ENCODE measurements at regions not wholly inside any gene's neighbourhood (a gene's known extent, or its start where the extent isn't known, plus 50 kb on each side); places are given as distances from the start of the nearest gene placed in this dataset.

DNA sequence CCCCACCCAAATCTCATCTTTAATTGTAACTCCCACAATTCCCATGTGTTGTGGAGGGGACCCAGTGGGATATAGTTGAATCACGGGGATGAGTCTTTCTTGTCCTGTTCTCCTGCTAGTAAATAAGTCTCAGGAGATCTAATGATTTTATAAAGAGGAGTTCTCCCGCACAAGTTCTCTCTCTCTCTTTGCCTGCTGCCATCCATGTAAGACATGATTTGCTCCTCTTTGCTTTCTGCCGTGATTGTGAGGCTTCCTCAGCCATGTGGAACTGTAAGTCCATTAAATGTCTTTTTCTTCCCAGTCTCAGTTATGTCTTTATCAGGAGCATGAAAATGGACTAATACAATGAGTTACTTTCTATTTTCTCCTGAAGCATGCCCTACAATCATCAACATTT lies 1158.5 kb downstream of the CDH18 start:
- Histone ChIP-seq H3K4me1 (ENCODE audit: control insufficient read depth, insufficient read depth, low read length, unreplicated experiment) (no peaks in the 10 kb centered on the region), H3K36me3 (ENCODE audit: insufficient read depth, low read length) (no peaks in the 10 kb centered on the region), H3K27ac (ENCODE audit: low read depth, low read length) (no peak overlapping the region), H2AFZ (ENCODE audit: low read length, unreplicated experiment) (no peak overlapping the region), H3K79me2 (ENCODE audit: control insufficient read depth, insufficient read depth, low read length, unreplicated experiment) (no peaks in the 10 kb centered on the region), H3K4me3 (ENCODE audit: low read depth, low read length) (no peak overlapping the region), H3K27me3 (ENCODE audit: insufficient read depth, low read length) (peaks cover 3% of the 10 kb centered on the region; the same call in 1 of the 2 replicates)

DNA sequence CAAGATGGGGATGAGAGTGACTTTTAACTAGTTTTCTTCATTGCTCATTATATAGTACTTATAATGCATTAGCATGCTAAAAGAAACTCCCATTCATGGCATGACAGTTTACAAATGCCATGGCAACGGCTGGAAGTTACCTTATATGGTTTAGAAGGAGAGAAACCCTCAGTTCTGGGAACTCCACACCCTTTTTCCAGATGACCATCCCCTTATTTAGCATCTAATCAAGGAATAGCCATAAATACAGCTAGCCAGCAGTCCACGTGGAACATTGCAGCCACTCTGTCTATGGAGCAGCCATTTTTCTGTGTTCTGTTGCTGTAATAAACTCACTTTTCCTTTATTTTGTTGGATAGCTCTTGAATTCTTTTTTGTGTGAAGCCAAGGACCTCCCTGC lies 1137.8 kb downstream of the CDH18 start:
- no peak overlapping the region for H2AFZ ChIP-seq (ENCODE audit: low read length, unreplicated experiment)
- no peaks in the 10 kb centered on the region for H3K27me3 ChIP-seq (ENCODE audit: insufficient read depth, low read length)
- no peaks in the 10 kb centered on the region for H3K4me1 ChIP-seq (ENCODE audit: control insufficient read depth, insufficient read depth, low read length, unreplicated experiment)
- no peak overlapping the region for H3K4me3 ChIP-seq (ENCODE audit: low read depth, low read length)
- H3K36me3 ChIP-seq (ENCODE audit: insufficient read depth, low read length): no peaks in the 10 kb centered on the region
- no peaks in the 10 kb centered on the region for H3K79me2 ChIP-seq (ENCODE audit: control insufficient read depth, insufficient read depth, low read length, unreplicated experiment)
- no peak overlapping the region for H3K27ac ChIP-seq (ENCODE audit: low read depth, low read length)

DNA sequence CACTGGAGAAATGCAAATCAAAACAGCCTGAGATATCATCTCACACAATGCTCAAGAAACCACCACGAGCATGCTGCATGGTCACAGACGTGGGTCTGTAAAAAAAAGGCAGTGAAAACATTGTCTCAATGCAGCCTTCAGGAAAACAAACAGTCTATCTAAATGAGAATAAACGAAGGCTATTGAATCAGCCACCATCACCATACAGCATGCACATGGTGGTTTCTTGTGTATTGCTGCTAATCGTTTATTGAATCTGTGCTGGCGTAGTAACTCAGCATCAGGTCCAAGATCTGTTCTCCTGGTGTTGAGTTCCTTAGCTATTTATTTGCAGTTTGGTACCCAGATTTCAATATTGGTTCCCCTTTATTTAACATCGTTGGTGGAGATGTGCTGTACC lies 1115.0 kb downstream of the CDH18 start:
- H2AFZ ChIP-seq (ENCODE audit: low read length, unreplicated experiment): no peak overlapping the region
- H3K79me2 ChIP-seq (ENCODE audit: control insufficient read depth, insufficient read depth, low read length, unreplicated experiment): no peaks in the 10 kb centered on the region
- H3K4me1 ChIP-seq (ENCODE audit: control insufficient read depth, insufficient read depth, low read length, unreplicated experiment): no peaks in the 10 kb centered on the region

DNA sequence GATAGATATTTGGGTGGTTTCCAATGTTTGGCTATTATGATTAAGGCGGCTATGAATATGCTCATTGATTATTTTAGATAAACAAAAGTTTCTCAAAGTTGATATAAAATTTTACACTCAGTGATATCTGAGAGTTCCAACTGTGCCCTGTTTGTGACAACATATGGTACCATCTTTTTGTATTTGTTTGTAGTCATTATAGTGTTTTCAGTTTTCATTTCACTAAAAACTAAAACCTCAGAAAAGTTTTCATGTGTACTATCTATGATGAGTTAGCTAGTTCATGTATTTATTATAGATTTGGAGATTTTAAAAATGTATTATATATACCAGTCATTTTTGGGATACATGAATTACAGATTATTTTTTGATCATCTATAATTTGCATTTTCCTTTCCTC lies 1111.4 kb downstream of the CDH18 start:
- H2AFZ ChIP-seq (ENCODE audit: low read length, unreplicated experiment): no peak overlapping the region
- no peaks in the 10 kb centered on the region for H3K36me3 ChIP-seq (ENCODE audit: insufficient read depth, low read length)
- no peaks in the 10 kb centered on the region for H3K79me2 ChIP-seq (ENCODE audit: control insufficient read depth, insufficient read depth, low read length, unreplicated experiment)
- H3K4me3 ChIP-seq (ENCODE audit: low read depth, low read length): no peak overlapping the region
- no peaks in the 10 kb centered on the region for H3K4me1 ChIP-seq (ENCODE audit: control insufficient read depth, insufficient read depth, low read length, unreplicated experiment)
- H3K27me3 ChIP-seq (ENCODE audit: insufficient read depth, low read length): no peaks in the 10 kb centered on the region
- no peak overlapping the region for H3K27ac ChIP-seq (ENCODE audit: low read depth, low read length)

More for the DNA sequence above, 1115.0 kb downstream of the CDH18 start:
- no peak overlapping the region for H3K4me3 ChIP-seq (ENCODE audit: low read depth, low read length)
- H3K36me3 ChIP-seq (ENCODE audit: insufficient read depth, low read length): no peaks in the 10 kb centered on the region
- no peak overlapping the region for H3K27ac ChIP-seq (ENCODE audit: low read depth, low read length)
- no peaks in the 10 kb centered on the region for H3K27me3 ChIP-seq (ENCODE audit: insufficient read depth, low read length)

DNA sequence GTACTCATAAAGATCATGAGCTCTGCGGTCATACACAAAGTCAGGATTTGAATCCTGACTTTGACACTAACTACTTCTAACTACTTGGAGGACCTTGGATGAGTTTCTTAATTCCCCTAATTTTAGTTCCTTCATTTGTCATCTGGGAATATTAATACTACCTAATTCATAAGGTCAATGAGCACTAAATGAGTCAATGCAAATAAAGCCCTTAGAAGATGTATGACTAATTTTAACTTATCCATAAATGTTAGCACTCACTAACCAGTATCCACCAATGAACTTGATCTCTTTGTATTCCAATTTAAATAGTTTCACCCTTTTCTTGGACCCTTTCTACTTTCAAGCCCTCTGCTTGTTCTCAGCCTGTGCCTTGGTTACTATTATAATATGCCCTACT lies 1106.4 kb downstream of the CDH18 start:
- no peaks in the 10 kb centered on the region for H3K4me1 ChIP-seq (ENCODE audit: control insufficient read depth, insufficient read depth, low read length, unreplicated experiment)
- no peaks in the 10 kb centered on the region for H3K27me3 ChIP-seq (ENCODE audit: insufficient read depth, low read length)
- no peak overlapping the region for H2AFZ ChIP-seq (ENCODE audit: low read length, unreplicated experiment)
- no peaks in the 10 kb centered on the region for H3K79me2 ChIP-seq (ENCODE audit: control insufficient read depth, insufficient read depth, low read length, unreplicated experiment)
- H3K27ac ChIP-seq (ENCODE audit: low read depth, low read length): no peak overlapping the region
- no peaks in the 10 kb centered on the region for H3K36me3 ChIP-seq (ENCODE audit: insufficient read depth, low read length)
- no peak overlapping the region for H3K4me3 ChIP-seq (ENCODE audit: low read depth, low read length)

DNA sequence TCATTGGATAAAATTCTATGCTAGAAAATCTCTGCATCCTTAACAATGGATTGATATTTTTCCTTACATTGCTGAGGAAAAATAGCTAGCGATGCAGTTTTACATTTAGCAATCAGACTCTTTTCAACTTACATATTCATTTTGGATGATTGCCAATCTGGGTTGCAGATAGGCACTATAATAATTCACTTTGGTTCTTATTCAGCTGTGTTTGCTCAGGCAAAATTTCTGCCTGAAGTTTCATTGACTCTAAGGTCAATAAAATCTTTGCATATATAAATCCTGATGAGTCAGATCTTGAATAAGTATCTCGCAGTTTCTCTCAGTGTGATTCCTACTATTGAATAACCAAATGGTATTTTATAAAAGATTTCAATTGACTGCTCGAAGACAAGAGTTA lies 1105.8 kb downstream of the CDH18 start:
- Histone ChIP-seq H3K36me3 (ENCODE audit: insufficient read depth, low read length) (no peaks in the 10 kb centered on the region), H3K79me2 (ENCODE audit: control insufficient read depth, insufficient read depth, low read length, unreplicated experiment) (no peaks in the 10 kb centered on the region), H3K4me1 (ENCODE audit: control insufficient read depth, insufficient read depth, low read length, unreplicated experiment) (no peaks in the 10 kb centered on the region), H3K27me3 (ENCODE audit: insufficient read depth, low read length) (no peaks in the 10 kb centered on the region), H2AFZ (ENCODE audit: low read length, unreplicated experiment) (no peak overlapping the region), H3K4me3 (ENCODE audit: low read depth, low read length) (no peak overlapping the region), H3K27ac (ENCODE audit: low read depth, low read length) (no peak overlapping the region)

DNA sequence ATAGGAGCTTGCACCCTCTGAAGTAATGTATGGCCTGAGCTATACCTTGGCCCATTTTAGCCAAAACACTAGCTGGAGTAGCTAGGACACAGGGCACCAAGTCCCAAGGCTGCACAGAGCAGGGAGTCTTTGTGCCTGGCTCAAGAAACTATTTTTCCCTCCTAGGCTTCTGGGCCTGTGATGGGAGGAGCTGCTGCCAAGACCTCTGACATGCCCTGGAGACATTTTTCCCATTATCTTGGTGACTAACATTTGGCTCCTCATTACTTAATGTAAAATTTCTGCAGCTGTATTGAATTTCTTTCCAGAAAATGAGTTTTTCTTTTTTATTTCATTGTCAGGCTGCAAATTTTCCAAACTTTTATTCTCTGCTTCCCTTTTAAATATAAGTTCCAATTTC lies 1099.2 kb downstream of the CDH18 start:
- H3K27me3 ChIP-seq (ENCODE audit: insufficient read depth, low read length): no peaks in the 10 kb centered on the region
- H2AFZ ChIP-seq (ENCODE audit: low read length, unreplicated experiment): no peak overlapping the region
- H3K27ac ChIP-seq (ENCODE audit: low read depth, low read length): no peak overlapping the region
- H3K36me3 ChIP-seq (ENCODE audit: insufficient read depth, low read length): no peaks in the 10 kb centered on the region
- H3K4me3 ChIP-seq (ENCODE audit: low read depth, low read length): no peak overlapping the region
- no peaks in the 10 kb centered on the region for H3K79me2 ChIP-seq (ENCODE audit: control insufficient read depth, insufficient read depth, low read length, unreplicated experiment)
- no peaks in the 10 kb centered on the region for H3K4me1 ChIP-seq (ENCODE audit: control insufficient read depth, insufficient read depth, low read length, unreplicated experiment)

DNA sequence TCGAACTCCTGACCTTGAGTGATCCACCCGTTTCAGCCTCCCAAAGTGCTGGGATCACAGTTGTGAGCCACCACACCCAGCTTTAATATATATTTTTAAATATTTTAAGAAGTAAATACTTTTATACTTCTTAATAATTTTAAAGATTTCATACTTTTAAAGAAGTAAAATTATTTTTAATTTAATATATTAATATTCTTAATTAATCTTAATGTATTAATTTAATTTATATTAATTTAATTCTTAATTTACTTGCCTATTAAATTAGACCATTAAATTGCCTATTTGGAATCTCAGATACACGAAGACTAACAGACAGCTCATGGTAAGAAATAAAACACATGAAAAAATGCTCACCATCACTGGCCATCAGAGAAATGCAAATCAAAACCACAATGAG lies 1087.4 kb downstream of the CDH18 start:
- H3K4me3 ChIP-seq (ENCODE audit: low read depth, low read length): no peak overlapping the region
- no peaks in the 10 kb centered on the region for H3K4me1 ChIP-seq (ENCODE audit: control insufficient read depth, insufficient read depth, low read length, unreplicated experiment)
- no peak overlapping the region for H2AFZ ChIP-seq (ENCODE audit: low read length, unreplicated experiment)
- H3K79me2 ChIP-seq (ENCODE audit: control insufficient read depth, insufficient read depth, low read length, unreplicated experiment): no peaks in the 10 kb centered on the region
- H3K36me3 ChIP-seq (ENCODE audit: insufficient read depth, low read length): no peaks in the 10 kb centered on the region
- no peaks in the 10 kb centered on the region for H3K27me3 ChIP-seq (ENCODE audit: insufficient read depth, low read length)
- H3K27ac ChIP-seq (ENCODE audit: low read depth, low read length): no peak overlapping the region

DNA sequence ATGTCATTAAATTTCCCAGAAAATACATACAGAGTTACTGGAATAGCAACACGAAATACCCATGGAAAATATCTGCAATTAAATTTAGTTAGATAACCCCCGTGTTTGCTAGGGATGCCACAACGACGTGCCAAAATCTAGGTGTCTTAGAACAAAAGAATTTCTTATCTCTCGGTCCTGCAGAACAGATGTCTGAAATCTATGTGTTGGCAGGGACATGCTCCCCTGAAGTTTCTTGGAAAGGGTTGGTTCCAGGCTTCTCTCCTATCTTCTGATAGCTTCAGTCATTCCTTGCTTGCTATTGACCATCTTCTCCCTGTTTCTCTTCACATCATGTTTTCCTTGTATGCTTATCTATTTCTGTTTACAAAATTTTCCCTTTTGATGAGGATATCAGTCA lies 1067.0 kb downstream of the CDH18 start:
- Histone ChIP-seq H3K79me2 (ENCODE audit: control insufficient read depth, insufficient read depth, low read length, unreplicated experiment) (no peaks in the 10 kb centered on the region), H3K4me3 (ENCODE audit: low read depth, low read length) (no peak overlapping the region), H3K27me3 (ENCODE audit: insufficient read depth, low read length) (no peaks in the 10 kb centered on the region), H3K36me3 (ENCODE audit: insufficient read depth, low read length) (no peaks in the 10 kb centered on the region), H3K4me1 (ENCODE audit: control insufficient read depth, insufficient read depth, low read length, unreplicated experiment) (no peaks in the 10 kb centered on the region), H2AFZ (ENCODE audit: low read length, unreplicated experiment) (no peak overlapping the region), H3K27ac (ENCODE audit: low read depth, low read length) (no peak overlapping the region)

DNA sequence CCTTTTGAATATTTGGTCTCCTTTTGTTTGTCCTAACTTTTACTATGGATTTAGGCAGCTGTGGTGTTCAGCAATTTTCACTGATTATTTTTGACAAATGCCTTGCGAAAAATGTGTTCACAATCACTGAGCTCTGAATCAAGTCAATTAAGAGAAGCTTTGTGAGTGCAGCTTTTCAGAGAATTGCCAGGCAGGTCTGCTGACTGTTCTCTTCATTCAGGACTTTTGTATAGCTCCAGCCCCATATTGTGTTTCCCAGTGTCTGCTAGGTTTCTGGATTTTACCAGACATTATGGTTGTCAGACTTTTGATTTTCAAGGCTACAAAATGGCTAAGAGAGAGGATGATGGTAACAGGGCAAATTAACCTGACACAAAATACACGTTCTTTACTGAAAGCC lies 1055.9 kb downstream of the CDH18 start:
- Histone ChIP-seq H3K4me1 (ENCODE audit: control insufficient read depth, insufficient read depth, low read length, unreplicated experiment) (no peaks in the 10 kb centered on the region), H3K4me3 (ENCODE audit: low read depth, low read length) (no peak overlapping the region), H3K27me3 (ENCODE audit: insufficient read depth, low read length) (no peaks in the 10 kb centered on the region), H3K36me3 (ENCODE audit: insufficient read depth, low read length) (no peaks in the 10 kb centered on the region), H3K79me2 (ENCODE audit: control insufficient read depth, insufficient read depth, low read length, unreplicated experiment) (no peaks in the 10 kb centered on the region), H2AFZ (ENCODE audit: low read length, unreplicated experiment) (no peak overlapping the region), H3K27ac (ENCODE audit: low read depth, low read length) (no peak overlapping the region)

DNA sequence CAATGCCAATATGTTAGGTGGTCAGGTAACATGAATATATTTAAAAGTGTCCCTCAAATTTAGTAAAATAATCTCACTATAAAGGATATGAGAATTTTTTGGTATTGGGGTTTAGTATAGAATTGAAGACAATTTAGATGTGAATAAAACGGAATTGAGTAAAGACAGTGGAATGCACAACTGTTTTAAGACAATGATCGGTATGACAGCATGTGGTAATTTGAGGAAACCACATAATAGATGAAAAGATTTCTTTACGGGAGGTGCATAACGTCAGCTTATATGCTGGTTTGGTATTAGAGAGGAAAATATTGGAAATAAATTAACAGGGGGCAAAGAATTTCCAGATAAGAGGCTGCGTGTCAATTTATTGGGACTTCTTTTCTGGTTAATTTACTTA lies 1043.2 kb downstream of the CDH18 start:
- Histone ChIP-seq H3K79me2 (ENCODE audit: control insufficient read depth, insufficient read depth, low read length, unreplicated experiment) (no peaks in the 10 kb centered on the region), H3K27me3 (ENCODE audit: insufficient read depth, low read length) (no peaks in the 10 kb centered on the region), H2AFZ (ENCODE audit: low read length, unreplicated experiment) (no peak overlapping the region), H3K4me1 (ENCODE audit: control insufficient read depth, insufficient read depth, low read length, unreplicated experiment) (no peaks in the 10 kb centered on the region), H3K36me3 (ENCODE audit: insufficient read depth, low read length) (no peaks in the 10 kb centered on the region), H3K4me3 (ENCODE audit: low read depth, low read length) (no peak overlapping the region), H3K27ac (ENCODE audit: low read depth, low read length) (no peak overlapping the region)

DNA sequence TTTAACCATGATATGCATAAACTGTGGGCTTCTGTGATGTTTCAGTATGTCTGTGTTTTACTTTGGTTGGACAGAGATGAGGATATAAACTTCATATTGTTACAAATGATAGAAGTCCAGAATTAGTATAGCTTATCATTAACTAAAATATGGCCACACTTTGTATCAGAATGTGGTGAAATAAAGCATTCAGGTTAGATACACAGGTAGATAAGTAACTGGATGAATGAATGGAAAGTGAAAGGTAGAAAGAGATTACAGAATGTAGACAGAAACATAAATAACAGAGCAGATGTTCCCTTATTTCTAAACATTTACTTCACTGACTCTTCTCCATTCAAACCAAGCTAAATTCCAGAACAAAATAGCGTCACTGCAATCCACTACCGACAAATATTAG lies 1033.8 kb downstream of the CDH18 start:
- Histone ChIP-seq H3K27ac (ENCODE audit: low read depth, low read length) (no peak overlapping the region), H3K27me3 (ENCODE audit: insufficient read depth, low read length) (no peaks in the 10 kb centered on the region), H3K36me3 (ENCODE audit: insufficient read depth, low read length) (no peaks in the 10 kb centered on the region), H2AFZ (ENCODE audit: low read length, unreplicated experiment) (no peak overlapping the region), H3K4me1 (ENCODE audit: control insufficient read depth, insufficient read depth, low read length, unreplicated experiment) (no peaks in the 10 kb centered on the region), H3K79me2 (ENCODE audit: control insufficient read depth, insufficient read depth, low read length, unreplicated experiment) (no peaks in the 10 kb centered on the region), H3K4me3 (ENCODE audit: low read depth, low read length) (no peak overlapping the region)
